HCT116 (cell line): ENCODE measurements at regions not wholly inside any gene's neighbourhood (a gene's known extent, or its start where the extent isn't known, plus 50 kb on each side); places are given as distances from the start of the nearest gene placed in this dataset.

ENCODE experiments used
- ATAC-seq: fragments of 200-7000 bp; cut with Tn5 transposase; 2 replicates; pipeline ENCODE4 v1.9.1; 2020; ENCODE audit warnings: mild to moderate bottlenecking, moderate library complexity
- BruUV-seq: library from RNA; stranded (reverse); fragments of 400-500 nt; replicated peaks from 2 replicates; lab custom pipeline; 2021; lab: Mats Ljungman, UMichigan
- CTCF ChIA-PET: fragments of 300-600 bp; sonication (Branson Sonifier 250); formaldehyde crosslinking; loops from one replicate; lab custom pipeline; 2021; ENCODE audit warnings: antibody characterized with exemption; lab: Charles Lee
- POLR2A ChIA-PET: fragments of 300-600, 350-600 bp; sonication (Branson Sonifier 250); formaldehyde crosslinking; loops from one replicate; lab custom pipeline; 2021; ENCODE audit warnings: antibody characterized with exemption; lab: Charles Lee
- RAD21 ChIA-PET, 2 experiments: fragments of 300-600 bp; sonication (Branson Sonifier 250); formaldehyde crosslinking; loops; one replicate each; lab custom pipeline; 2023; ENCODE audit warnings: low total read pairs in 2 of 2; ENCODE audit not compliant: uncharacterized antibody in 2 of 2, unreplicated experiment in 2 of 2, low non-redundant PET in 1 of 2; lab: Charles Lee
- DNase-seq: peaks from one replicate; pipeline ENCODE4 v3.0.0-alpha.2; 2010; ENCODE audit warnings: low read depth, low spot score
- H2AFZ ChIP-seq: fragments of 200-600 bp; shearing (Covaris generic), sonication (generic); 2 replicates; pipeline ENCODE4 v1.6.1; 2017; ENCODE audit warnings: low read depth, mixed run types, mixed read lengths, antibody characterized with exemption, low read length; ENCODE audit not compliant: poor library complexity, severe bottlenecking
- H3K27ac ChIP-seq: 2 replicates; pipeline ENCODE4 v1.5.1; 2012; ENCODE audit warnings: low read depth, low read length
- H3K27me3 ChIP-seq: fragments of 200-600 bp; sonication (generic); 2 replicates; pipeline ENCODE4 v1.6.1; 2016; ENCODE audit warnings: mixed run types, low read length, mixed read lengths; ENCODE audit not compliant: insufficient read depth
- H3K36me3 ChIP-seq, 2 experiments: fragments of 200-500 bp in 1 of 2; fragments of 200-600 bp in 1 of 2; sonication (Bioruptor generic) in 1 of 2; sonication (generic) in 1 of 2; 2 replicates each; pipeline versions ENCODE4 v1.5.1 to v1.6.1; 2014 to 2016; ENCODE audit warnings: low read length in 2 of 2, inconsistent platforms in 1 of 2, mixed read lengths in 1 of 2, mixed run types in 1 of 2; ENCODE audit not compliant: insufficient read depth in 2 of 2, control insufficient read depth in 1 of 2
- H3K4me1 ChIP-seq, 2 experiments: fragments of 200-600 bp in 1 of 2; sonication (generic) in 1 of 2; 2 replicates each; pipeline versions ENCODE4 v1.5.1 to v1.6.1; 2012 to 2017; ENCODE audit warnings: low read length in 2 of 2, inconsistent platforms in 1 of 2, mild to moderate bottlenecking in 1 of 2, mixed read lengths in 1 of 2, mixed run types in 1 of 2, moderate library complexity in 1 of 2; ENCODE audit not compliant: insufficient read depth in 2 of 2, control insufficient read depth in 1 of 2
- H3K4me2 ChIP-seq: fragments of 200-600 bp; sonication (generic); 2 replicates; pipeline ENCODE4 v1.6.1; 2017; ENCODE audit warnings: mixed run types, low read length, mixed read lengths
- H3K4me3 ChIP-seq, 2 experiments: fragments of 200-600 bp in 1 of 2; sonication (generic) in 1 of 2; replicated peaks in 1 of 2; 2 replicates each; pipeline ENCODE4 v1.5.1; 2011 to 2016; ENCODE audit warnings: low read length in 2 of 2, control low read depth in 1 of 2, low read depth in 1 of 2, mild to moderate bottlenecking in 1 of 2, mixed read lengths in 1 of 2, mixed run types in 1 of 2
- H3K79me2 ChIP-seq: fragments of 200-600 bp; sonication (generic); 2 replicates; pipeline ENCODE4 v1.6.1; 2017; ENCODE audit warnings: mild to moderate bottlenecking, mixed run types, low read length, moderate library complexity, mixed read lengths; ENCODE audit not compliant: insufficient read depth
- H3K9ac ChIP-seq: fragments of 200-600 bp; sonication (generic); 2 replicates; pipeline ENCODE4 v1.6.1; 2016; ENCODE audit warnings: low read length, mixed read lengths
- H3K9me2 ChIP-seq: fragments of 200-600 bp; sonication (generic), shearing (Covaris generic); 2 replicates; pipeline ENCODE4 v1.6.1; 2017; ENCODE audit warnings: mixed run types, mild to moderate bottlenecking, moderate library complexity; ENCODE audit not compliant: insufficient read depth
- H3K9me3 ChIP-seq, 2 experiments: fragments of 200-500 bp in 1 of 2; fragments of 200-600 bp in 1 of 2; sonication (Bioruptor generic) in 1 of 2; sonication (generic) in 1 of 2; 2 replicates each; pipeline ENCODE4 v1.6.1; 2014 to 2017; ENCODE audit warnings: low read length in 2 of 2, mixed read lengths in 2 of 2, inconsistent platforms in 1 of 2, low read depth in 1 of 2, mild to moderate bottlenecking in 1 of 2, mixed run types in 1 of 2, moderate library complexity in 1 of 2; ENCODE audit not compliant: control insufficient read depth in 1 of 2, insufficient read depth in 1 of 2
- H4K20me1 ChIP-seq: fragments of 200-600 bp; sonication (generic), shearing (Covaris generic); 2 replicates; pipeline ENCODE4 v1.6.1; 2017; ENCODE audit warnings: mixed run types, mild to moderate bottlenecking, moderate library complexity; ENCODE audit not compliant: insufficient read depth
- ATF3 ChIP-seq: IDR thresholded peaks from 2 replicates; pipeline ENCODE4 v1.6.1; 2012
- CEBPB ChIP-seq: IDR thresholded peaks from 2 replicates; pipeline ENCODE4 v1.6.1; 2012; ENCODE audit warnings: low read depth
- CTCF ChIP-seq, 3 experiments: fragments of 200-600 bp in 1 of 3; sonication (generic) in 1 of 3; IDR thresholded peaks in 2 of 3; conservative IDR thresholded peaks in 1 of 3; 2 replicates each; pipeline ENCODE4 v1.5.1; 2012 to 2017; ENCODE audit warnings: low read depth in 2 of 3, low read length in 2 of 3, antibody characterized with exemption in 1 of 3, borderline replicate concordance in 1 of 3, control low read depth in 1 of 3, mild to moderate bottlenecking in 1 of 3, mixed read lengths in 1 of 3, mixed run types in 1 of 3, moderate library complexity in 1 of 3; ENCODE audit not compliant: insufficient read depth in 1 of 3
- EZH2 ChIP-seq: fragments of 200-600 bp; sonication (generic); IDR thresholded peaks from 2 replicates; pipeline ENCODE4 v1.6.1; 2017; ENCODE audit warnings: antibody characterized with exemption, mixed run types
- EZH2phosphoT487 ChIP-seq: fragments of 200-600 bp; IDR thresholded peaks from 2 replicates; pipeline ENCODE4 v1.6.1; 2018; ENCODE audit warnings: antibody characterized with exemption, borderline replicate concordance
- FOSL1 ChIP-seq: IDR thresholded peaks from 2 replicates; pipeline ENCODE4 v1.6.1; 2012; ENCODE audit warnings: low read depth
- JUND ChIP-seq: IDR thresholded peaks from 2 replicates; pipeline ENCODE4 v1.6.1; 2012
- MAX ChIP-seq: IDR thresholded peaks from 2 replicates; pipeline ENCODE4 v1.6.1; 2012
- POLR2A ChIP-seq: IDR thresholded peaks from 2 replicates; pipeline ENCODE4 v1.7.0; 2011; ENCODE audit warnings: borderline replicate concordance; ENCODE audit not compliant: insufficient read depth, insufficient read length; ENCODE audit errors: extremely low read depth
- POLR2AphosphoS5 ChIP-seq: IDR thresholded peaks from 2 replicates; pipeline ENCODE4 v1.6.1; 2011; ENCODE audit warnings: mild to moderate bottlenecking, low read depth, low read length, moderate library complexity
- RAD21 ChIP-seq: IDR thresholded peaks from 2 replicates; pipeline ENCODE4 v1.6.1; 2012; ENCODE audit warnings: low read depth, mild to moderate bottlenecking
- REST ChIP-seq: IDR thresholded peaks from 2 replicates; pipeline ENCODE4 v1.6.1; 2012; ENCODE audit warnings: low read depth
- SIN3A ChIP-seq: IDR thresholded peaks from 2 replicates; pipeline ENCODE4 v1.6.1; 2012; ENCODE audit warnings: low read depth
- SRF ChIP-seq: IDR thresholded peaks from 2 replicates; pipeline ENCODE4 v1.6.1; 2012; ENCODE audit warnings: low read depth
- TCF7L2 ChIP-seq: IDR thresholded peaks from 2 replicates; pipeline ENCODE4 v1.7.0; 2011; ENCODE audit warnings: borderline replicate concordance, inconsistent platforms; ENCODE audit not compliant: insufficient read depth, insufficient read length; ENCODE audit errors: extremely low read depth
- YY1 ChIP-seq: IDR thresholded peaks from 2 replicates; pipeline ENCODE4 v1.6.1; 2011; ENCODE audit warnings: low read length, low read depth, moderate library complexity, mild to moderate bottlenecking; ENCODE audit not compliant: insufficient replicate concordance; ENCODE audit errors: extremely low read depth
- ZBTB33 ChIP-seq: IDR thresholded peaks from 2 replicates; pipeline ENCODE4 v1.6.1; 2011; ENCODE audit warnings: mild to moderate bottlenecking, low read length, moderate library complexity; ENCODE audit not compliant: insufficient replicate concordance; ENCODE audit errors: extremely low read depth
- ZFX ChIP-seq: fragments of 450-650 bp; IDR thresholded peaks from 2 replicates; pipeline ENCODE4 v1.6.1; 2017
- ZNF274 ChIP-seq: fragments of 200-500 bp; sonication (Bioruptor generic); IDR thresholded peaks from 2 replicates; pipeline ENCODE4 v1.6.1; 2014; ENCODE audit warnings: mild to moderate bottlenecking, low read depth, low read length, inconsistent platforms
- intact Hi-C: fragments of 100-400 bp; cut with micrococcal nuclease; formaldehyde crosslinking; loops from 2 replicates; pipeline ENCODE4 v1.10.0; 2022

- no peak overlapping the region for H3K9ac ChIP-seq
- ChIA-PET POLR2A (no interaction called here), RAD21 (no interaction called here), CTCF (no interaction called here)
- no peak overlapping the region for H3K27ac ChIP-seq
- intact Hi-C loops = no loop called here
- no peak overlapping the region for H3K4me2 ChIP-seq
- H3K9me2 ChIP-seq = no peaks in the 10 kb centered on the region
- no TSS peak for BruUV-seq
- DNase-seq (no peak), ATAC-seq (no peak)
- H2AFZ ChIP-seq = no peak overlapping the region
- H3K4me1 ChIP-seq = peaks cover 0 to 9% of the 10 kb centered on the region in 2 experiments; a peak in 1 of 4 replicates
- no peaks in the 10 kb centered on the region for H4K20me1 ChIP-seq
- no peaks in the 10 kb centered on the region for H3K79me2 ChIP-seq
- no peaks in the 10 kb centered on the region for H3K9me3 ChIP-seq
- H3K27me3 ChIP-seq = no peaks in the 10 kb centered on the region; the same call in 1 of the 2 replicates
- TF ChIP-seq ATF3 = no peak
- no peak for TF ChIP-seq REST
- TF ChIP-seq FOSL1 = no peak
- TF ChIP-seq YY1 = no peak
- TF ChIP-seq TCF7L2 = no peak
- TF ChIP-seq SRF = no peak
- TF ChIP-seq POLR2AphosphoS5 = no peak
- TF ChIP-seq CTCF (IDR thresholded peaks at IDR 0.05 in 2 of 3, conservative IDR thresholded peaks at IDR 0.05 in 1 of 3; ENCODE audit: borderline replicate concordance in 1 of 3, insufficient read depth in 1 of 3, low read depth in 2 of 3, low read length in 2 of 3) = no peak
- no peak for TF ChIP-seq EZH2
- TF ChIP-seq SIN3A = no peak
- no peak for TF ChIP-seq ZBTB33
- TF ChIP-seq CEBPB = no peak
- no peak for TF ChIP-seq MAX
- TF ChIP-seq POLR2A = no peak
- no peak for TF ChIP-seq EZH2phosphoT487
- TF ChIP-seq ZNF274 = no peak
- TF ChIP-seq JUND = no peak
- no peak for TF ChIP-seq RAD21
- no peak for TF ChIP-seq ZFX
- no peaks in the 10 kb centered on the region for H3K36me3 ChIP-seq
- H3K4me3 ChIP-seq = no peak overlapping the region
Observed at GRCh38 chr3:14282706-14283075, 104.1 kb downstream of the LSM3 start.
